H1 (cell line): ENCODE measurements at regions not wholly inside any gene's neighbourhood (a gene's known extent, or its start where the extent isn't known, plus 50 kb on each side); places are given as distances from the start of the nearest gene placed in this dataset.

Experiments
- RAD21 ChIP-seq, 2 experiments: IDR thresholded peaks in 1 of 2; conservative IDR thresholded peaks in 1 of 2; 2 replicates each; pipeline ENCODE4 v1.6.1; 2011; ENCODE audit warnings: low read depth in 2 of 2, low read length in 2 of 2, improper control_type of control experiment in 1 of 2, inconsistent platforms in 1 of 2, mild to moderate bottlenecking in 1 of 2, moderate library complexity in 1 of 2

DNA sequence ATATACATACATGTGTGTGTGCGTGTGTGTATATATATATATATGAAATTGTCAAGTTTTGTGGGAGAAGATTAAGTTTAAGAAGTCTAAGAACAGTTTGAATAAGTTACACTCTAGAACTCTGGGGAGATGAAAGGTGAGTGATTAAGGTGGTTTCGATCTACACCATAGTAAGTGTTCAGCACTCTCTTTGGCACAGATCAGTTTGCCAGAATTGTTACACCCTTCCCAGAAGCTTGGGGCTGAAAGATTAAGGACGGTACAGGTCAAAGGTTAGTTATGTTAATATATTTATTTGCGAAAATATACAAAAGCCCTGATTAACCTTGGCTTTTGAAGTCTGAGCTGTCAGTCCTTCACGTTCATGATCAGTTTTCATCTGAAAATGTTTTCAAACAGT is 309.1 kb downstream of the KLF5 start (continued):
- TF ChIP-seq RAD21 (IDR thresholded peaks at IDR 0.05 in 1 of 2, conservative IDR thresholded peaks at IDR 0.05 in 1 of 2; ENCODE audit: low read depth in 2 of 2, low read length in 2 of 2) = no peak
